H1 (cell line): ENCODE measurements at regions not wholly inside any gene's neighbourhood (a gene's known extent, or its start where the extent isn't known, plus 50 kb on each side); places are given as distances from the start of the nearest gene placed in this dataset.

Experiments used
- CTCF ChIA-PET: fragments of 300-600 bp; sonication (Branson Sonifier 250); formaldehyde crosslinking; loops from one replicate; lab custom pipeline; 2021; ENCODE audit not compliant: partially characterized antibody; lab: Charles Lee
- POLR2A ChIA-PET: fragments of 300-600 bp; sonication (Branson Sonifier 250); formaldehyde crosslinking; loops from one replicate; lab custom pipeline; 2021; ENCODE audit warnings: inconsistent platforms; ENCODE audit not compliant: partially characterized antibody; lab: Charles Lee
- DNase-seq, 2 experiments: peaks; one replicate each; pipeline versions ENCODE4 v3.0.0 to v3.0.0-alpha.2; 2010 to 2022; ENCODE audit warnings: low spot score in 2 of 2, low read depth in 1 of 2, mixed read lengths in 1 of 2
- FAIRE-seq: peaks from 2 replicates; lab custom pipeline; 2011; peaks lifted over from hg19 to GRCh38; lab: Jason Lieb, UNC
- H2AFZ ChIP-seq: 2 replicates; pipeline ENCODE4 v1.8.1; 2012; ENCODE audit warnings: low read length, inconsistent platforms
- H2AK5ac ChIP-seq: 2 replicates; pipeline ENCODE4 v1.6.1; 2013; ENCODE audit warnings: low read depth, low read length
- H2BK120ac ChIP-seq: replicated peaks from 2 replicates; pipeline ENCODE3; 2013; ENCODE audit warnings: low read depth, low read length, inconsistent platforms
- H2BK12ac ChIP-seq: 2 replicates; pipeline ENCODE4 v1.6.1; 2013; ENCODE audit warnings: low read depth, low read length
- H2BK15ac ChIP-seq: 2 replicates; pipeline ENCODE4 v1.6.1; 2013; ENCODE audit warnings: low read length
- H2BK20ac ChIP-seq: 2 replicates; pipeline ENCODE4 v1.6.1; 2013; ENCODE audit warnings: low read length
- H2BK5ac ChIP-seq: 2 replicates; pipeline ENCODE4 v1.6.1; 2013; ENCODE audit warnings: low read depth, low read length
- H3K14ac ChIP-seq: 2 replicates; pipeline ENCODE4 v1.6.1; 2013; ENCODE audit warnings: inconsistent platforms; ENCODE audit not compliant: insufficient read length
- H3K18ac ChIP-seq: 2 replicates; pipeline ENCODE4 v1.6.1; 2013; ENCODE audit warnings: low read length; ENCODE audit errors: extremely low read depth
- H3K23ac ChIP-seq: 2 replicates; pipeline ENCODE4 v1.6.1; 2013; ENCODE audit warnings: inconsistent platforms; ENCODE audit not compliant: insufficient read length
- H3K23me2 ChIP-seq: 2 replicates; pipeline ENCODE4 v1.6.1; 2013; ENCODE audit warnings: low read depth, low read length
- H3K27ac ChIP-seq: 2 replicates; pipeline ENCODE4 v1.6.1; 2011; ENCODE audit warnings: low read depth, low read length, inconsistent platforms
- H3K27me3 ChIP-seq, 4 experiments: replicated peaks in 1 of 4; 1 replicate in 1 of 4; 2 replicates in 3 of 4; pipeline versions ENCODE4 v1.6.1 to v1.8.1; 2011 to 2013; ENCODE audit warnings: low read length in 3 of 4, mild to moderate bottlenecking in 3 of 4, inconsistent platforms in 2 of 4, mixed read lengths in 2 of 4, moderate library complexity in 1 of 4; ENCODE audit not compliant: control insufficient read depth in 3 of 4, insufficient read depth in 3 of 4; ENCODE audit errors: extremely low read depth in 1 of 4
- H3K36me3 ChIP-seq, 4 experiments: 2 replicates each; pipeline versions ENCODE4 v1.6.1 to v1.8.1; 2011 to 2013; ENCODE audit warnings: mild to moderate bottlenecking in 4 of 4, low read length in 3 of 4, moderate library complexity in 2 of 4, control low read depth in 1 of 4, inconsistent platforms in 1 of 4; ENCODE audit not compliant: insufficient read depth in 4 of 4, control insufficient read depth in 2 of 4
- H3K4ac ChIP-seq: replicated peaks from 2 replicates; pipeline ENCODE3; 2013; ENCODE audit warnings: low read length, low read depth, mixed read lengths, inconsistent platforms; ENCODE audit not compliant: insufficient read length
- H3K4me1 ChIP-seq, 4 experiments: replicated peaks in 1 of 4; 1 replicate in 1 of 4; 2 replicates in 3 of 4; pipeline versions ENCODE4 v1.6.1 to v1.8.1; 2011 to 2013; ENCODE audit warnings: low read length in 3 of 4, inconsistent platforms in 2 of 4, mixed read lengths in 1 of 4; ENCODE audit not compliant: insufficient read depth in 4 of 4, control insufficient read depth in 3 of 4
- H3K4me2 ChIP-seq, 2 experiments: 2 replicates each; pipeline versions ENCODE4 v1.6.1 to v1.8.1; 2011 to 2013; ENCODE audit warnings: low read depth in 2 of 2, low read length in 2 of 2, control low read depth in 1 of 2, inconsistent platforms in 1 of 2, mild to moderate bottlenecking in 1 of 2; ENCODE audit not compliant: insufficient read depth in 1 of 2
- H3K4me3 ChIP-seq, 4 experiments: fragments of 200-600, 300-600 bp in 1 of 4; sonication (generic), shearing (Covaris generic), sonication (Bioruptor Twin) in 1 of 4; 2 replicates each; pipeline versions ENCODE4 v1.5.1 to v1.8.1; 2011 to 2016; ENCODE audit warnings: low read length in 4 of 4, low read depth in 3 of 4, control low read depth in 2 of 4, inconsistent platforms in 2 of 4, mild to moderate bottlenecking in 2 of 4, mixed read lengths in 1 of 4, moderate library complexity in 1 of 4; ENCODE audit not compliant: insufficient read depth in 2 of 4; ENCODE audit errors: extremely low read depth in 1 of 4
- H3K56ac ChIP-seq: replicated peaks from 2 replicates; pipeline ENCODE3; 2013; ENCODE audit warnings: low read depth, mild to moderate bottlenecking, mixed read lengths, low read length, inconsistent platforms; ENCODE audit not compliant: insufficient read length
- H3K79me1 ChIP-seq: 2 replicates; pipeline ENCODE4 v1.6.1; 2013; ENCODE audit warnings: low read depth, low read length, control low read depth
- H3K79me2 ChIP-seq, 2 experiments: 2 replicates each; pipeline versions ENCODE4 v1.6.1 to v1.8.1; 2012 to 2013; ENCODE audit warnings: low read length in 2 of 2, mild to moderate bottlenecking in 2 of 2, inconsistent platforms in 1 of 2; ENCODE audit not compliant: insufficient read depth in 2 of 2, control insufficient read depth in 1 of 2
- H3K9ac ChIP-seq, 4 experiments: replicated peaks in 1 of 4; 1 replicate in 1 of 4; 2 replicates in 3 of 4; pipeline versions ENCODE4 v1.6.1 to v1.8.1; 2011 to 2013; ENCODE audit warnings: low read depth in 3 of 4, low read length in 3 of 4, control low read depth in 2 of 4, mild to moderate bottlenecking in 2 of 4, moderate library complexity in 2 of 4, inconsistent platforms in 1 of 4; ENCODE audit errors: extremely low read depth in 1 of 4
- H3K9me3 ChIP-seq, 2 experiments: 2 replicates each; pipeline versions ENCODE4 v1.6.1 to v1.8.1; 2012 to 2013; ENCODE audit warnings: mild to moderate bottlenecking in 2 of 2, moderate library complexity in 2 of 2, control low read depth in 1 of 2, inconsistent platforms in 1 of 2, low read depth in 1 of 2, low read length in 1 of 2, mixed read lengths in 1 of 2; ENCODE audit not compliant: insufficient read depth in 2 of 2
- H4K20me1 ChIP-seq, 2 experiments: replicated peaks in 1 of 2; 2 replicates each; pipeline versions ENCODE3 to v1.8.1; 2011 to 2013; ENCODE audit warnings: inconsistent platforms in 2 of 2, low read length in 2 of 2, mild to moderate bottlenecking in 1 of 2; ENCODE audit not compliant: insufficient read depth in 2 of 2, control insufficient read depth in 1 of 2
- H4K5ac ChIP-seq: 2 replicates; pipeline ENCODE4 v1.6.1; 2013; ENCODE audit warnings: low read length, low read depth, mixed read lengths, inconsistent platforms; ENCODE audit not compliant: insufficient read length
- H4K8ac ChIP-seq: 2 replicates; pipeline ENCODE4 v1.8.0; 2013; ENCODE audit warnings: mild to moderate bottlenecking, moderate library complexity, low read length, inconsistent platforms; ENCODE audit not compliant: insufficient read depth; ENCODE audit errors: extremely low read depth
- H4K91ac ChIP-seq: replicated peaks from 2 replicates; pipeline ENCODE3; 2013; ENCODE audit warnings: low read length, mixed read lengths, inconsistent platforms; ENCODE audit not compliant: insufficient read length
- ATF2 ChIP-seq: IDR thresholded peaks from 2 replicates; pipeline ENCODE4 v1.6.1; 2012; ENCODE audit warnings: low read length, inconsistent platforms
- ATF3 ChIP-seq: IDR thresholded peaks from 2 replicates; pipeline ENCODE4 v1.6.1; 2011; ENCODE audit warnings: low read depth, mild to moderate bottlenecking, low read length; ENCODE audit not compliant: insufficient read depth
- CBX8 ChIP-seq: fragments of 300-800, 300-1000 bp; sonication (generic); IDR thresholded peaks from 2 replicates; pipeline ENCODE4 v1.7.1; 2016; ENCODE audit warnings: low read depth, low read length, borderline replicate concordance
- CHD2 ChIP-seq: IDR thresholded peaks from 2 replicates; pipeline ENCODE4 v1.6.1; 2012; ENCODE audit warnings: low read length, improper control_type of control experiment
- E2F6 ChIP-seq: IDR thresholded peaks from 2 replicates; pipeline ENCODE4 v1.6.1; 2012; ENCODE audit warnings: inconsistent platforms
- FOSL1 ChIP-seq: IDR thresholded peaks from 2 replicates; pipeline ENCODE4 v1.6.1; 2011; ENCODE audit warnings: mild to moderate bottlenecking, low read depth, low read length, moderate library complexity; ENCODE audit not compliant: insufficient read depth
- KDM4A ChIP-seq: IDR thresholded peaks from one replicate; pipeline ENCODE4 v1.7.1; 2012; ENCODE audit warnings: low read depth, mild to moderate bottlenecking, moderate library complexity, low read length, inconsistent platforms; ENCODE audit not compliant: severe bottlenecking
- MAFK ChIP-seq: IDR thresholded peaks from 2 replicates; pipeline ENCODE4 v1.6.1; 2012; ENCODE audit warnings: low read depth, mild to moderate bottlenecking, improper control_type of control experiment, low read length
- NRF1 ChIP-seq: IDR thresholded peaks from 2 replicates; pipeline ENCODE4 v1.6.1; 2011; ENCODE audit warnings: mild to moderate bottlenecking, low read depth, low read length, improper control_type of control experiment
- POLR2AphosphoS5 ChIP-seq: IDR thresholded peaks from 2 replicates; pipeline ENCODE4 v1.6.1; 2011; ENCODE audit warnings: low read depth, low read length
- RFX5 ChIP-seq: IDR thresholded peaks from 2 replicates; pipeline ENCODE4 v1.6.1; 2011; ENCODE audit warnings: low read depth, low read length, improper control_type of control experiment, borderline replicate concordance
- USF2 ChIP-seq: IDR thresholded peaks from 2 replicates; pipeline ENCODE4 v1.6.1; 2011; ENCODE audit warnings: low read length, improper control_type of control experiment

GRCh38 chr2:41489638-41490037, 558.2 kb upstream of the PKDCC start:
- no peak overlapping the region for H2BK15ac ChIP-seq
- POLR2A ChIA-PET = no interaction called here
- no peak overlapping the region for H4K5ac ChIP-seq
- DNase-seq (no peak), FAIRE-seq (no peak)
- H2BK120ac ChIP-seq = no peak overlapping the region
- no peak overlapping the region for H3K4me2 ChIP-seq
- CTCF ChIA-PET = no interaction called here
- H3K27ac ChIP-seq = no peak overlapping the region
- H3K18ac ChIP-seq = no peak overlapping the region
- H3K4ac ChIP-seq = no peak overlapping the region
- H3K9ac ChIP-seq = no peak overlapping the region
- H2AK5ac ChIP-seq = no peak overlapping the region
- H4K20me1 ChIP-seq = no peaks in the 10 kb centered on the region
- H3K23ac ChIP-seq = no peak overlapping the region
- no peaks in the 10 kb centered on the region for H3K23me2 ChIP-seq
- no peaks in the 10 kb centered on the region for H3K79me1 ChIP-seq
- H3K79me2 ChIP-seq = no peaks in the 10 kb centered on the region
- H2BK20ac ChIP-seq = no peak overlapping the region
- H3K9me3 ChIP-seq = peaks cover 13 to 15% of the 10 kb centered on the region in 2 experiments
- H4K91ac ChIP-seq = no peak overlapping the region
- no peaks in the 10 kb centered on the region for H3K4me1 ChIP-seq
- no peak overlapping the region for H3K4me3 ChIP-seq
- no peak overlapping the region for H2BK5ac ChIP-seq
- H3K14ac ChIP-seq = no peak overlapping the region
- H3K36me3 ChIP-seq = no peaks in the 10 kb centered on the region
- no peak overlapping the region for H3K56ac ChIP-seq
- H2AFZ ChIP-seq = no peak overlapping the region
- no peaks in the 10 kb centered on the region for H3K27me3 ChIP-seq
- no peak overlapping the region for H2BK12ac ChIP-seq
- no peak overlapping the region for H4K8ac ChIP-seq
- TF ChIP-seq RFX5 (no peak), CBX8 (no peak), MAFK (no peak), ATF3 (no peak), KDM4A (no peak), POLR2AphosphoS5 (no peak), ATF2 (no peak), USF2 (no peak), NRF1 (no peak), E2F6 (no peak), FOSL1 (no peak), CHD2 (no peak)
